GM18498 (cell line): ENCODE measurements at regions not wholly inside any gene's neighbourhood (a gene's known extent, or its start where the extent isn't known, plus 50 kb on each side); places are given as distances from the start of the nearest gene placed in this dataset.
"Not testable (repeated sequence)": the region's sequence is repeated elsewhere in the genome, so short reads cannot be mapped to it uniquely, and the experiment has no call there.

Source experiments
- ATAC-seq: cut with Tn5 transposase; IDR thresholded peaks from one replicate; pipeline ENCODE4 v1.9.1; 2021; ENCODE audit warnings: mild to moderate bottlenecking, moderate library complexity; ENCODE audit not compliant: unreplicated experiment

DNA sequence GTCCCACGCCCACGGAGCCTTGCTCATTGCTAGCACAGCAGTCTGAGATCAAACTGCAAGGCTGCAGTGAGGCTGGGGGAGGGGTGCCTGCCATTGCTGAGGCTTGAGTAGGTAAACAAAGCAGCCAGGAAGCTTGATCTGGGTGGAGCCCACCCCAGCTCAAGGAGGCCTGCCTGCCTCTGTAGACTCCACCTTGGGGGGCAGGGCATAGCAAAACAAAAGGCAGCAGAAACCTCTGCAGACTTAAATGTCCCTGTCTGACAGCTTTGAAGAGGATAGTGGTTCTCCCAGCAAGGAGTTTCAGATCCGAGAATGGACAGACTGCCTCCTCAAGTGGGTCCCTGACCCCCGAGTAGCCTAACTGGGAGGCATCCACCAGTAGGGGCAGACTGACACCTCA is 239.7 kb downstream of the DAD1 start:
- ATAC-seq: not testable (repeated sequence)

- ATAC-seq: no peak
Measured at GRCh38 chr14:22344673-22345072, 244.4 kb downstream of the DAD1 start.

GRCh38 chr14:22344209-22344608 is 244.8 kb downstream of the DAD1 start:
- not testable (repeated sequence) for ATAC-seq

DNA sequence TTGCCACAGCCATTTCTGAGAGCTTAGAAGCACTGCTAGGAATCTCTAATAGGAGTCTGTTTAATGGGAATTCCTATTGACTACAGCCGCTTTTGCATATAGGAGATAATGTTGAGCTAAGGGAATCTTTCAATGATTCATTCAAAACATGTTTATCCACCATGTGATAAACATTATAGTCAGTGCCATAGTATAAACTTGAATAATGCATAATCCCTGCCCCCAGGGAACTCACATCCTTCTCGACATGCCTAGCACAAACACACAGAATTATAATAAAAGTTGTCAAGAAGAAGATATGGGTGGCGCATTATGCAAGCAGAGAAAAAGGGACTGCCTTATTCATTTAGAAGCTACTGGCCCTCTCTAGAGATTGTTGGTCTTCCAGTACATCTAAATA is 248.0 kb downstream of the DAD1 start:
- ATAC-seq: no peak

DNA sequence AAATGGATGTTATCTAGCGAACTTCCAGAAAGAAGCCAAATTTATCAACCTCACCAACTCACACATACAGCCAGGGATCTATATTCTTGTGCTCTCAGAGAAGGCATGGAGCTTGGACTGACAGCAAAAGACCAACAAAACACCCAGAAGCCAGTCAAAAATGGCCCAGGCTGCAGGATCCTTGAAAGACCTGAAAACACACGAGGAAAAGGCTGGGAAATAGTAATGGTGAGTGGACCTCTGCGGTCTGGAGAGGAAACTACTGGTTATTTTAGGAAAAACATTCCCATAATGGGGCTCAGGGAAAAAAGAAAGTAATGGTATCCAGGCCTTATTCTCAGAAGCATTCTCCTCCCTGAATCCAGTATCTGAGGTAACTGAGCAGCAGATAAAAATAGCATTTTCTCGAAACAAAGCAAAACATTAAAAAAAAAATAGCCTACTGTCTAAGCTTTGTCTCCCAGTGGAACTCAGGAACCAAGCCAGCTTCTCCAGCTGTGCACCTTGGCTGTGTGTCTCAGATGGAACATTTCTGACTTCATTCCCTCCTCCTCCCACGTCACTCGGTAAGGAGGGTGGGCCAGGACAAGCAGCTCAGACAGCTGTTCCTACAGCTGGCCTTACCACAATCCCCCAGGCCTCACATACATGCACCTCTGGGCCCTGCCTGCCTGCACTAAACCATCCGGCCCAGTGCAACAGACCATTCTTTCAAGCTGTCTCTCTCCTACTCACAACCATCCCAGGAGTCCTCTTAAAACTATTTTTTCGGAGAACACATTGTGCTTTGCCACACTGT is 249.9 kb downstream of the DAD1 start:
- no peak for ATAC-seq

GRCh38 chr14:22338381-22338780 is 250.6 kb downstream of the DAD1 start:
- ATAC-seq: no peak

- no peak for ATAC-seq
Measured at GRCh38 chr14:22337938-22338337, 251.1 kb downstream of the DAD1 start.

DNA sequence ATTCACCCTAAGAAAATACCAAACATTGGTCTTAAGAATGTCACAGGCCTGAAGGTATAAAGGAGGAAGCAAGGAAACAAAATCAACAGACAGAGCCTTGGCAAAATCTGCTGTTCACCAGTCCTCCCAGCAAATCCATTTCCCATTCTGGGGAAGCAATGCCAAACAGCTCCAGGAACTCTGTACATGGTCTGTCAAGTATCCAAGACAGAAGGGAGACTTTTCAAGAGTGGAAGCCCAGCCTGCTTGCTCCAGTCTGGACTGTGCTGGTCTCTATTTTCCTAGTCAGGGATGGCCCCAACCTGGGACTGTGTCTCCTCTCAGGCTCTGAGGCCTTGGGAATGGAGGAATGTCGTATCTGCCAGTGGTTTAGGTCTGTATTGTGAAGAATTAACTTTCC is 251.5 kb downstream of the DAD1 start:
- ATAC-seq: no peak

- no peak for ATAC-seq
Measured at GRCh38 chr14:22336031-22336430, 253.0 kb downstream of the DAD1 start.

- no peak for ATAC-seq
Measured at GRCh38 chr14:22334627-22335026, 254.4 kb downstream of the DAD1 start.

- ATAC-seq: no peak
Measured at GRCh38 chr14:22334275-22334577, 254.8 kb downstream of the DAD1 start.

GRCh38 chr14:22333422-22334274 is 255.4 kb downstream of the DAD1 start:
- ATAC-seq: no peak

- no peak for ATAC-seq
Measured at GRCh38 chr14:22332686-22333421, 256.2 kb downstream of the DAD1 start.

DNA sequence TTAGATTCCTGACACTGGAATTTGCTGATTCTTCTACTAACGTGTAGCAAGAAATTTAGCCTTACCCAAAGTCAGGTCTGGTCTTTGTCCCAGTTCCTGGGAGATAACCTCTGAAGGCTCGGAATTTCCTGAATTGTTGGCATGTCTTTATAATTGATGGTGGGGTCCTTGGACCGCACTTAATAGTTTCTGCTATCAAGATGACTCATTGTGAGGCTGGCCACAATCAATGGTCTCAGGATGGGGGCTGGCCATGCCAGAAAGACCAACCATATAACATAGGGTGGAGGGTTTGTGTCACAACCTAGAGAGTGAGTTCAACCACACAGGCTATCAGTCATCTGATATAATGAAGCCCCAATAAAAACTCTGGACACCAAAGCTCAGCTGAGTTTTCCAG is 259.7 kb downstream of the DAD1 start:
- ATAC-seq: no peak

DNA sequence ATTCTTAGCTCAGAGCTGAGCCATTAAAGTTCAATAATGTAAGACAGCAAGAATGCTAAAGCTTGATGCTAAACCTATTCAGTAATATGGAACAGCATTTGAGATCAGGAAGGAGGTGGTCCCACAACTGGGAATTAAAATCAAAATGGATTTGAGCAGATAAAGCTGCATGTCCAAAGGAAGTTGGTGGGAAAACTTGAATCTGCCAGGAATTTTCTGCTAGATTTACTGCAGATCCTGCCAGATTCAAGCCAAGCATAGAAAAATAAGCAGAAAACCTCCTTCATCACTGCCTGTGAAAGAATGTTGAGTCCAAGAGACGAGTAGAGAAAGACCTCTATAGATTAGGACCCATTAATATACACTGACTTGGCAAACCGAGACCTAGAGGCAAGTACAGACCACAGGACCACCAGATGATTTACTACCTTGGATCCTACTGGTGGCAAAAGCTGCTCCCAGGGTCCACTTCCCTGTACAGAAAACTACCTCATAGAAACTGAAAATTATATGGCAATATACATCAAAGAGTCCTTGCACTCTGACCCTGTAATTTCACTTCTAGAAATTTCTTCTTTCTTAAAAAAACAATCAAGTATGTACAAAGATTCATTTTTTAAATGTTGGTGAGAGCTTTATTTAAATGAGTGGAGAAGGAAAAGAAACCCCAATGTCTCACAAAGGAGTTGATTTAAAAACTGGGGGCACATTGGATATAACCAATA is 263.2 kb downstream of the DAD1 start:
- ATAC-seq: no peak

DNA sequence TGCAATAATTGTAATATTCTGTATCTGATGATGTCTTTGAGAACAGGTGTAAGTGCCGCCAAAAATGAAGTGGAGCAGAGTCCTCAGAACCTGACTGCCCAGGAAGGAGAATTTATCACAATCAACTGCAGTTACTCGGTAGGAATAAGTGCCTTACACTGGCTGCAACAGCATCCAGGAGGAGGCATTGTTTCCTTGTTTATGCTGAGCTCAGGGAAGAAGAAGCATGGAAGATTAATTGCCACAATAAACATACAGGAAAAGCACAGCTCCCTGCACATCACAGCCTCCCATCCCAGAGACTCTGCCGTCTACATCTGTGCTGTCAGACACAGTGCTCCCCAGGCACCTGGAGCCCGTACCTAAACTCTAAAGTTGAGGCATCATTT is 268.7 kb downstream of the DAD1 start:
- ATAC-seq: no peak

- ATAC-seq: peak; percentile 69
Measured at GRCh38 chr14:22319526-22320361, 269.3 kb downstream of the DAD1 start.

DNA sequence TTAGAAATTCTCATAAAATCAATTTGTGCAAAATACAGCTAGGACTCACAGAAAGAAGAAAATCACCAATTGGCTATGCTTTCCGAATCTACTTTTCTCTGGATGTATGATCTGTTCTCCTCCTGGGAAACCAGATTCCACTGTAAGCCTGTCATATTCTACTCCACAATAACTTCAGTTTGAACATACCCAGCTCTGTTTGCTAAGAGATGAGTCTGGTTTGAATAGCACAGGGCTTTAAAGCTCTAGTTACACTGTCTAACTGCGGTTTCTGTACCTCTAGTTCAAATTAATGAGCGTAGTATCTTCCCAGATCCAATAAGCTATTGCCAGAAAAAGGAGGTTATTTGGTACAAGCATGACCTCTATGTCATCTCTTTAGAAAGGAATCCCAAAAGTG is 270.1 kb downstream of the DAD1 start:
- ATAC-seq: no peak

DNA sequence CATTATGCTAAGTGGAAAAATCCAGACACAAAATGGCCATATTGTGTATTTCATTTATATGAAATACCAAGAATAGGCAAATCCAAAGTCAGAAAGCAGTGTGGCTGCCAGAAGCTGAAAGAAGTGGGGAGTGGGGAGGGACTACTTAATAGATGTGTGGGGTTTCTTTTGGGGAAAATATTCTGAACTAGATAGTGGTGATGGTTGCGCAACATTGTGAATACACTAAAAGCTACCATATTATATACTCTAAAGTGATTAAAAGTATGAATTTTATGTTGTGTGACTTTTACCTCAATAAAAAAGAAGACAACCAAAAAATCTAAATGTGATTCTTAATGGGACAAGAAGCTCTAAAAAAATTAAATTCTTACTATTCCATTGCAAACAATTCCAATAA is 272.6 kb downstream of the DAD1 start:
- ATAC-seq: no peak

GRCh38 chr14:22315336-22315735 is 273.7 kb downstream of the DAD1 start:
- no peak for ATAC-seq
